K562 (cell line): ENCODE measurements at regions not wholly inside any gene's neighbourhood (a gene's known extent, or its start where the extent isn't known, plus 50 kb on each side); places are given as distances from the start of the nearest gene placed in this dataset.

ENCODE experiments used
- CHD7 ChIP-seq: fragments of 200-600 bp; sonication (generic); IDR thresholded peaks from one replicate; pipeline ENCODE4 v1.6.1; 2012; ENCODE audit warnings: mild to moderate bottlenecking, low read depth, low read length, inconsistent platforms
- PREB ChIP-seq: sonication (generic); formaldehyde crosslinking; IDR thresholded peaks from 2 replicates; pipeline ENCODE4 v1.8.1; 2023; ENCODE audit warnings: mild to moderate bottlenecking, missing genetic modification reagents

- TF ChIP-seq PREB (CRISPR knock-in tag), result no peak
- TF ChIP-seq CHD7, result no peak
Observed at GRCh38 chr9:79149585-79149984, 422.2 kb upstream of the TLE4 start.
